ENCODE measurements at regions not wholly inside any gene's neighbourhood (a gene's known extent, or its start where the extent isn't known, plus 50 kb on each side); places are given as distances from the start of the nearest gene placed in this dataset.

- no peak overlapping the region for H4K8ac ChIP-seq (ENCODE audit: extremely low read depth, insufficient read depth, low read length)
- H3K4me2 ChIP-seq (ENCODE audit: insufficient read depth in 1 of 2, low read depth in 2 of 2, low read length in 2 of 2), result no peak overlapping the region
- H3K9ac ChIP-seq (replicated peaks in 1 of 4; ENCODE audit: extremely low read depth in 1 of 4, low read depth in 3 of 4, low read length in 3 of 4), result no peak overlapping the region
- no peak overlapping the region for H3K23ac ChIP-seq (ENCODE audit: insufficient read length)
- no peak overlapping the region for H2BK15ac ChIP-seq (ENCODE audit: low read length)
- no peak overlapping the region for H4K5ac ChIP-seq (ENCODE audit: insufficient read length, low read depth, low read length)
- H2BK120ac ChIP-seq (replicated peaks; ENCODE audit: low read depth, low read length), result no peak overlapping the region
- H3K56ac ChIP-seq (replicated peaks; ENCODE audit: insufficient read length, low read depth, low read length), result no peak overlapping the region
- no peak overlapping the region for H2AFZ ChIP-seq (ENCODE audit: low read length)
- H4K91ac ChIP-seq (replicated peaks; ENCODE audit: insufficient read length, low read length), result no peak overlapping the region
- H3K4ac ChIP-seq (replicated peaks; ENCODE audit: insufficient read length, low read depth, low read length), result no peak overlapping the region
- H3K18ac ChIP-seq (ENCODE audit: extremely low read depth, low read length), result no peak overlapping the region
- H3K79me1 ChIP-seq (ENCODE audit: low read depth, low read length), result no peaks in the 10 kb centered on the region
- H2BK20ac ChIP-seq (ENCODE audit: low read length), result no peak overlapping the region
- no peak overlapping the region for H2AK5ac ChIP-seq (ENCODE audit: low read depth, low read length)
- ChIA-PET CTCF (ENCODE audit: partially characterized antibody) (interaction anchor here (1.3 kb wide), 1 partner anchor 29 kb away, joined by 5 read pairs; no protein-coding TSS in a partner anchor), POLR2A (ENCODE audit: partially characterized antibody) (no interaction called here)
- no peaks in the 10 kb centered on the region for H4K20me1 ChIP-seq (replicated peaks in 1 of 2; ENCODE audit: control insufficient read depth in 1 of 2, insufficient read depth in 2 of 2, low read length in 2 of 2)
- no peak for FAIRE-seq
- H2BK12ac ChIP-seq (ENCODE audit: low read depth, low read length), result no peak overlapping the region
- no peak overlapping the region for H3K4me3 ChIP-seq (ENCODE audit: extremely low read depth in 1 of 4, insufficient read depth in 2 of 4, low read depth in 3 of 4, low read length in 4 of 4)
- no peak for DNase-seq (ENCODE audit: low read depth in 1 of 2, low spot score in 2 of 2)
- no peak overlapping the region for H3K27ac ChIP-seq (ENCODE audit: low read depth, low read length)
- H3K14ac ChIP-seq (ENCODE audit: insufficient read length), result no peak overlapping the region
- H3K79me2 ChIP-seq (ENCODE audit: control insufficient read depth in 1 of 2, insufficient read depth in 2 of 2, low read length in 2 of 2), result no peaks in the 10 kb centered on the region
- H3K4me1 ChIP-seq (replicated peaks in 1 of 4; ENCODE audit: control insufficient read depth in 3 of 4, insufficient read depth in 4 of 4, low read length in 3 of 4), result no peaks in the 10 kb centered on the region
- H3K36me3 ChIP-seq (ENCODE audit: control insufficient read depth in 2 of 4, insufficient read depth in 4 of 4, low read length in 3 of 4), result no peaks in the 10 kb centered on the region
- H3K9me3 ChIP-seq (ENCODE audit: insufficient read depth in 2 of 2, low read depth in 1 of 2, low read length in 1 of 2), result no peaks in the 10 kb centered on the region
- H2BK5ac ChIP-seq (ENCODE audit: low read depth, low read length), result no peak overlapping the region
- no peaks in the 10 kb centered on the region for H3K23me2 ChIP-seq (ENCODE audit: low read depth, low read length)
- H3K27me3 ChIP-seq (replicated peaks in 1 of 4; ENCODE audit: control insufficient read depth in 3 of 4, extremely low read depth in 1 of 4, insufficient read depth in 3 of 4, low read length in 3 of 4), result no peaks in the 10 kb centered on the region
- TF ChIP-seq CTBP2 (IDR thresholded peaks at IDR 0.05; ENCODE audit: borderline replicate concordance, insufficient read depth, insufficient read length, low read length) (no peak), GABPA (IDR thresholded peaks at IDR 0.05; ENCODE audit: borderline replicate concordance, insufficient read depth, low read length) (no peak), YY1 (IDR thresholded peaks at IDR 0.05; ENCODE audit: low read depth, low read length) (no peak), USF2 (IDR thresholded peaks at IDR 0.05; ENCODE audit: low read length) (no peak), SP1 (IDR thresholded peaks at IDR 0.05; ENCODE audit: low read depth, low read length) (no peak), KDM1A (IDR thresholded peaks at IDR 0.05; ENCODE audit: borderline replicate concordance, low read length) (no peak), BCL11A (IDR thresholded peaks at IDR 0.05; ENCODE audit: low read depth in 2 of 2, low read length in 2 of 2) (no peak), E2F6 (IDR thresholded peaks at IDR 0.05) (no peak), HDAC2 (IDR thresholded peaks at IDR 0.05; ENCODE audit: borderline replicate concordance in 1 of 2, low read depth in 2 of 2, low read length in 2 of 2) (no peak), POU5F1 (IDR thresholded peaks at IDR 0.05; ENCODE audit: low read depth, low read length) (no peak), BACH1 (IDR thresholded peaks at IDR 0.05; ENCODE audit: low read length) (no peak), ASH2L (IDR thresholded peaks at IDR 0.05; ENCODE audit: low read length) (no peak), NANOG (IDR thresholded peaks at IDR 0.05; ENCODE audit: insufficient read depth, low read depth, low read length, poor library complexity, severe bottlenecking) (no peak)
Observed at GRCh38 chr6:91358986-91359385, 772.1 kb upstream of the MAP3K7 start.

Data from H1 (cell line).